H1 (cell line): ENCODE measurements at regions not wholly inside any gene's neighbourhood (a gene's known extent, or its start where the extent isn't known, plus 50 kb on each side); places are given as distances from the start of the nearest gene placed in this dataset.

Experiments used
- CTCF ChIA-PET: fragments of 300-600 bp; sonication (Branson Sonifier 250); formaldehyde crosslinking; loops from one replicate; lab custom pipeline; 2021; ENCODE audit not compliant: partially characterized antibody; lab: Charles Lee
- POLR2A ChIA-PET: fragments of 300-600 bp; sonication (Branson Sonifier 250); formaldehyde crosslinking; loops from one replicate; lab custom pipeline; 2021; ENCODE audit warnings: inconsistent platforms; ENCODE audit not compliant: partially characterized antibody; lab: Charles Lee
- DNase-seq, 2 experiments: peaks; one replicate each; pipeline versions ENCODE4 v3.0.0 to v3.0.0-alpha.2; 2010 to 2022; ENCODE audit warnings: low spot score in 2 of 2, low read depth in 1 of 2, mixed read lengths in 1 of 2
- FAIRE-seq: peaks from 2 replicates; lab custom pipeline; 2011; peaks lifted over from hg19 to GRCh38; lab: Jason Lieb, UNC
- H2AFZ ChIP-seq: 2 replicates; pipeline ENCODE4 v1.8.1; 2012; ENCODE audit warnings: low read length, inconsistent platforms
- H2AK5ac ChIP-seq: 2 replicates; pipeline ENCODE4 v1.6.1; 2013; ENCODE audit warnings: low read depth, low read length
- H2BK120ac ChIP-seq: replicated peaks from 2 replicates; pipeline ENCODE3; 2013; ENCODE audit warnings: low read depth, low read length, inconsistent platforms
- H2BK12ac ChIP-seq: 2 replicates; pipeline ENCODE4 v1.6.1; 2013; ENCODE audit warnings: low read depth, low read length
- H2BK15ac ChIP-seq: 2 replicates; pipeline ENCODE4 v1.6.1; 2013; ENCODE audit warnings: low read length
- H2BK20ac ChIP-seq: 2 replicates; pipeline ENCODE4 v1.6.1; 2013; ENCODE audit warnings: low read length
- H2BK5ac ChIP-seq: 2 replicates; pipeline ENCODE4 v1.6.1; 2013; ENCODE audit warnings: low read depth, low read length
- H3K14ac ChIP-seq: 2 replicates; pipeline ENCODE4 v1.6.1; 2013; ENCODE audit warnings: inconsistent platforms; ENCODE audit not compliant: insufficient read length
- H3K18ac ChIP-seq: 2 replicates; pipeline ENCODE4 v1.6.1; 2013; ENCODE audit warnings: low read length; ENCODE audit errors: extremely low read depth
- H3K23ac ChIP-seq: 2 replicates; pipeline ENCODE4 v1.6.1; 2013; ENCODE audit warnings: inconsistent platforms; ENCODE audit not compliant: insufficient read length
- H3K23me2 ChIP-seq: 2 replicates; pipeline ENCODE4 v1.6.1; 2013; ENCODE audit warnings: low read depth, low read length
- H3K27ac ChIP-seq: 2 replicates; pipeline ENCODE4 v1.6.1; 2011; ENCODE audit warnings: low read depth, low read length, inconsistent platforms
- H3K27me3 ChIP-seq, 4 experiments: replicated peaks in 1 of 4; 1 replicate in 1 of 4; 2 replicates in 3 of 4; pipeline versions ENCODE4 v1.6.1 to v1.8.1; 2011 to 2013; ENCODE audit warnings: low read length in 3 of 4, mild to moderate bottlenecking in 3 of 4, inconsistent platforms in 2 of 4, mixed read lengths in 2 of 4, moderate library complexity in 1 of 4; ENCODE audit not compliant: control insufficient read depth in 3 of 4, insufficient read depth in 3 of 4; ENCODE audit errors: extremely low read depth in 1 of 4
- H3K36me3 ChIP-seq, 4 experiments: 2 replicates each; pipeline versions ENCODE4 v1.6.1 to v1.8.1; 2011 to 2013; ENCODE audit warnings: mild to moderate bottlenecking in 4 of 4, low read length in 3 of 4, moderate library complexity in 2 of 4, control low read depth in 1 of 4, inconsistent platforms in 1 of 4; ENCODE audit not compliant: insufficient read depth in 4 of 4, control insufficient read depth in 2 of 4
- H3K4ac ChIP-seq: replicated peaks from 2 replicates; pipeline ENCODE3; 2013; ENCODE audit warnings: low read length, low read depth, mixed read lengths, inconsistent platforms; ENCODE audit not compliant: insufficient read length
- H3K4me1 ChIP-seq, 4 experiments: replicated peaks in 1 of 4; 1 replicate in 1 of 4; 2 replicates in 3 of 4; pipeline versions ENCODE4 v1.6.1 to v1.8.1; 2011 to 2013; ENCODE audit warnings: low read length in 3 of 4, inconsistent platforms in 2 of 4, mixed read lengths in 1 of 4; ENCODE audit not compliant: insufficient read depth in 4 of 4, control insufficient read depth in 3 of 4
- H3K4me2 ChIP-seq, 2 experiments: 2 replicates each; pipeline versions ENCODE4 v1.6.1 to v1.8.1; 2011 to 2013; ENCODE audit warnings: low read depth in 2 of 2, low read length in 2 of 2, control low read depth in 1 of 2, inconsistent platforms in 1 of 2, mild to moderate bottlenecking in 1 of 2; ENCODE audit not compliant: insufficient read depth in 1 of 2
- H3K4me3 ChIP-seq, 4 experiments: fragments of 200-600, 300-600 bp in 1 of 4; sonication (generic), shearing (Covaris generic), sonication (Bioruptor Twin) in 1 of 4; 2 replicates each; pipeline versions ENCODE4 v1.5.1 to v1.8.1; 2011 to 2016; ENCODE audit warnings: low read length in 4 of 4, low read depth in 3 of 4, control low read depth in 2 of 4, inconsistent platforms in 2 of 4, mild to moderate bottlenecking in 2 of 4, mixed read lengths in 1 of 4, moderate library complexity in 1 of 4; ENCODE audit not compliant: insufficient read depth in 2 of 4; ENCODE audit errors: extremely low read depth in 1 of 4
- H3K56ac ChIP-seq: replicated peaks from 2 replicates; pipeline ENCODE3; 2013; ENCODE audit warnings: low read depth, mild to moderate bottlenecking, mixed read lengths, low read length, inconsistent platforms; ENCODE audit not compliant: insufficient read length
- H3K79me1 ChIP-seq: 2 replicates; pipeline ENCODE4 v1.6.1; 2013; ENCODE audit warnings: low read depth, low read length, control low read depth
- H3K79me2 ChIP-seq, 2 experiments: 2 replicates each; pipeline versions ENCODE4 v1.6.1 to v1.8.1; 2012 to 2013; ENCODE audit warnings: low read length in 2 of 2, mild to moderate bottlenecking in 2 of 2, inconsistent platforms in 1 of 2; ENCODE audit not compliant: insufficient read depth in 2 of 2, control insufficient read depth in 1 of 2
- H3K9ac ChIP-seq, 4 experiments: replicated peaks in 1 of 4; 1 replicate in 1 of 4; 2 replicates in 3 of 4; pipeline versions ENCODE4 v1.6.1 to v1.8.1; 2011 to 2013; ENCODE audit warnings: low read depth in 3 of 4, low read length in 3 of 4, control low read depth in 2 of 4, mild to moderate bottlenecking in 2 of 4, moderate library complexity in 2 of 4, inconsistent platforms in 1 of 4; ENCODE audit errors: extremely low read depth in 1 of 4
- H3K9me3 ChIP-seq, 2 experiments: 2 replicates each; pipeline versions ENCODE4 v1.6.1 to v1.8.1; 2012 to 2013; ENCODE audit warnings: mild to moderate bottlenecking in 2 of 2, moderate library complexity in 2 of 2, control low read depth in 1 of 2, inconsistent platforms in 1 of 2, low read depth in 1 of 2, low read length in 1 of 2, mixed read lengths in 1 of 2; ENCODE audit not compliant: insufficient read depth in 2 of 2
- H4K20me1 ChIP-seq, 2 experiments: replicated peaks in 1 of 2; 2 replicates each; pipeline versions ENCODE3 to v1.8.1; 2011 to 2013; ENCODE audit warnings: inconsistent platforms in 2 of 2, low read length in 2 of 2, mild to moderate bottlenecking in 1 of 2; ENCODE audit not compliant: insufficient read depth in 2 of 2, control insufficient read depth in 1 of 2
- H4K5ac ChIP-seq: 2 replicates; pipeline ENCODE4 v1.6.1; 2013; ENCODE audit warnings: low read length, low read depth, mixed read lengths, inconsistent platforms; ENCODE audit not compliant: insufficient read length
- H4K8ac ChIP-seq: 2 replicates; pipeline ENCODE4 v1.8.0; 2013; ENCODE audit warnings: mild to moderate bottlenecking, moderate library complexity, low read length, inconsistent platforms; ENCODE audit not compliant: insufficient read depth; ENCODE audit errors: extremely low read depth
- H4K91ac ChIP-seq: replicated peaks from 2 replicates; pipeline ENCODE3; 2013; ENCODE audit warnings: low read length, mixed read lengths, inconsistent platforms; ENCODE audit not compliant: insufficient read length
- CBX5 ChIP-seq: fragments of 300-800, 300-1000 bp; sonication (generic); IDR thresholded peaks from 2 replicates; pipeline ENCODE4 v1.7.1; 2016; ENCODE audit warnings: antibody characterized with exemption, low read length, low read depth
- CHD1 ChIP-seq: IDR thresholded peaks from 2 replicates; pipeline ENCODE4 v1.6.1; 2012; ENCODE audit warnings: low read depth, low read length, improper control_type of control experiment
- CTBP2 ChIP-seq: IDR thresholded peaks from 2 replicates; pipeline ENCODE4 v1.7.0; 2011; ENCODE audit warnings: borderline replicate concordance, mild to moderate bottlenecking, moderate library complexity, mixed read lengths, low read length; ENCODE audit not compliant: insufficient read depth, insufficient read length
- GABPA ChIP-seq: IDR thresholded peaks from 2 replicates; pipeline ENCODE4 v1.6.1; 2011; ENCODE audit warnings: mild to moderate bottlenecking, low read length, moderate library complexity, borderline replicate concordance; ENCODE audit not compliant: insufficient read depth
- HDAC2 ChIP-seq, 2 experiments: fragments of 300-600 bp in 1 of 2; sonication (generic) in 1 of 2; IDR thresholded peaks; 2 replicates each; pipeline ENCODE4 v1.6.1; 2011 to 2012; ENCODE audit warnings: low read depth in 2 of 2, low read length in 2 of 2, mild to moderate bottlenecking in 2 of 2, moderate library complexity in 2 of 2, borderline replicate concordance in 1 of 2, inconsistent platforms in 1 of 2
- JUN ChIP-seq: IDR thresholded peaks from 2 replicates; pipeline ENCODE4 v1.6.1; 2011; ENCODE audit warnings: low read depth, mild to moderate bottlenecking, improper control_type of control experiment, low read length
- POLR2AphosphoS5 ChIP-seq: IDR thresholded peaks from 2 replicates; pipeline ENCODE4 v1.6.1; 2011; ENCODE audit warnings: low read depth, low read length
- RBBP5 ChIP-seq: IDR thresholded peaks from 2 replicates; pipeline ENCODE4 v1.7.1; 2012; ENCODE audit warnings: low read depth, mild to moderate bottlenecking, inconsistent platforms, low read length, moderate library complexity, borderline replicate concordance
- SP2 ChIP-seq: IDR thresholded peaks from 2 replicates; pipeline ENCODE4 v1.6.1; 2012; ENCODE audit warnings: mild to moderate bottlenecking, low read length, inconsistent platforms
- TAF1 ChIP-seq: IDR thresholded peaks from 2 replicates; pipeline ENCODE4 v1.6.1; 2011; ENCODE audit warnings: mild to moderate bottlenecking, low read depth, low read length
- WGBS, 2 experiments: shearing (Covaris generic) in 1 of 2; methylation state at CpG; one replicate each; pipeline versions ENCODE4 v1.1.6 to v1.1.7; 2013 to 2015; ENCODE audit warnings: low lambda C conversion rate in 2 of 2, mixed read lengths in 2 of 2, inconsistent platforms in 1 of 2, low coverage in 1 of 2, missing lambda C conversion rate in 1 of 2; ENCODE audit not compliant: insufficient replicate concordance in 2 of 2, insufficient coverage in 1 of 2, insufficient read length in 1 of 2; ENCODE audit errors: extremely low coverage in 1 of 2, missing lambda C conversion rate in 1 of 2; 5-methylcytosine and 5-hydroxymethylcytosine counted together
- TF ChIP-seq, protein P1 (sequence below): IDR thresholded peaks from 2 replicates; pipeline ENCODE4 v1.6.1; 2011; ENCODE audit warnings: low read length, improper control_type of control experiment

GRCh38 chr13:24623149-24623665 is 57.0 kb upstream of the ATP12A start:
- Histone ChIP-seq H3K23ac (no peak overlapping the region), H2AK5ac (no peak overlapping the region), H2BK120ac (no peak overlapping the region), H2BK15ac (no peak overlapping the region), H2BK20ac (no peak overlapping the region), H2AFZ (no peak overlapping the region), H2BK5ac (no peak overlapping the region), H3K4me2 (no peak overlapping the region), H3K4ac (no peak overlapping the region), H4K91ac (no peak overlapping the region), H4K20me1 (no peaks in the 10 kb centered on the region), H2BK12ac (no peak overlapping the region), H3K79me2 (no peaks in the 10 kb centered on the region), H3K4me1 (peaks cover 2 to 6% (median 3%) of the 10 kb centered on the region in 4 experiments; a peak in 4 of 7 replicates), H3K56ac (no peak overlapping the region), H3K9ac (no peak overlapping the region), H4K5ac (no peak overlapping the region), H3K36me3 (no peaks in the 10 kb centered on the region), H3K79me1 (no peaks in the 10 kb centered on the region), H3K27me3 (peaks cover 0 to 5% (median 1%) of the 10 kb centered on the region in 4 experiments; a peak in 2 of 7 replicates), H4K8ac (no peak overlapping the region), H3K23me2 (no peaks in the 10 kb centered on the region), H3K4me3 (no peak overlapping the region), H3K9me3 (peaks cover 0 to 6% of the 10 kb centered on the region in 2 experiments; a peak in 1 of 4 replicates), H3K18ac (no peak overlapping the region), H3K14ac (no peak overlapping the region), H3K27ac (no peak overlapping the region)
- no peak for TF ChIP-seq TAF1
- TF ChIP-seq SP2, result no peak
- no peak for TF ChIP-seq HDAC2 (IDR thresholded peaks at IDR 0.05; ENCODE audit: borderline replicate concordance in 1 of 2, low read depth in 2 of 2, low read length in 2 of 2)
- TF ChIP-seq GABPA, result no peak
- TF ChIP-seq, protein P1, sequence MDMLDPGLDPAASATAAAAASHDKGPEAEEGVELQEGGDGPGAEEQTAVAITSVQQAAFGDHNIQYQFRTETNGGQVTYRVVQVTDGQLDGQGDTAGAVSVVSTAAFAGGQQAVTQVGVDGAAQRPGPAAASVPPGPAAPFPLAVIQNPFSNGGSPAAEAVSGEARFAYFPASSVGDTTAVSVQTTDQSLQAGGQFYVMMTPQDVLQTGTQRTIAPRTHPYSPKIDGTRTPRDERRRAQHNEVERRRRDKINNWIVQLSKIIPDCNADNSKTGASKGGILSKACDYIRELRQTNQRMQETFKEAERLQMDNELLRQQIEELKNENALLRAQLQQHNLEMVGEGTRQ, result no peak
- TF ChIP-seq CBX5, result no peak
- TF ChIP-seq POLR2AphosphoS5, result no peak
- TF ChIP-seq CTBP2, result no peak
- no peak for TF ChIP-seq JUN
- no peak for TF ChIP-seq CHD1
- TF ChIP-seq RBBP5, result no peak
- no peak for DNase-seq
- ChIA-PET POLR2A (no interaction called here), CTCF (interaction anchor here (0.9 to 10.8 kb wide), 7 partner anchors 13 to 118 kb away, joined by 3 to 141 read pairs (median 3); no protein-coding TSS in a partner anchor)
- no peak for FAIRE-seq
- 95% methylated on average over 16 of the region's 18 CpGs; no CpG with 5 or more reads in 1 of the 2 experiments for WGBS, 2 experiments
